PC-9 (cell line): ENCODE measurements at regions not wholly inside any gene's neighbourhood (a gene's known extent, or its start where the extent isn't known, plus 50 kb on each side); places are given as distances from the start of the nearest gene placed in this dataset.

Experiments
- CTCF ChIP-seq: fragments of 200-600 bp; sonication (generic); conservative IDR thresholded peaks from 2 replicates; pipeline ENCODE4 v1.6.1; 2017; ENCODE audit warnings: mixed run types, antibody characterized with exemption, mild to moderate bottlenecking, moderate library complexity
- EZH2 ChIP-seq: fragments of 200-600 bp; sonication (generic); IDR thresholded peaks from 2 replicates; pipeline ENCODE4 v1.8.0; 2017; ENCODE audit warnings: antibody characterized with exemption, low read depth

GRCh38 chr20:62532921-62533320 is 57.1 kb upstream of the GATA5 start:
- TF ChIP-seq CTCF (no peak), EZH2 (no peak)
